Activated T-helper 1 cell treated with anti-CD3 and anti-CD28 coated beads, Interleukin-2, amount 50 U/mL, for 16 hours (primary cell): ENCODE measurements at regions not wholly inside any gene's neighbourhood (a gene's known extent, or its start where the extent isn't known, plus 50 kb on each side); places are given as distances from the start of the nearest gene placed in this dataset.

Source experiments
- DNase-seq, 2 donors: peaks; one replicate each; pipeline ENCODE4 v3.0.0-alpha.2; 2020; ENCODE audit warnings: low read depth in 1 of 2, low spot score in 1 of 2

GRCh38 chr13:21757763-21758162, 86.9 kb downstream of the FGF9 start:
- DNase-seq, result no peak

DNA sequence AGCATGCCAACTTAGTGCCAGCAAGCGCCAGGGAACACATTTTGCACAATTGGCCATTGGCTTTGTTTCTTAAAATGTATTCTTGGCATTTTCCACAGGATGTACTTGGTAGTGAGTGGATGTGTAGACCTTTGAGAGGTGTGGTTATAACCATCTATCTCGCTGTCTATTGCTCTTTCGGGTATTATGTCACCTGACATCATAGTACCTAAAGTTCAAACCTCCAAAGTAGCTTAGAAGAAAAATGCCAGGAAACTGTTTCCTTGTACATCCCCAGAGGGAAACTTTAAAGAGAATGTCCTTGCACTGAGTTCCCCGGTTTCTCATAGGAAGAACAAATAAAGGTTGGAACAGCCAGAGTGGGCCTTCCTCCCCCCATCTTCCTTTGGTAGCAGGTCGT, 87.6 kb downstream of the FGF9 start:
- no peak for DNase-seq

GRCh38 chr13:21759463-21759862, 88.6 kb downstream of the FGF9 start:
- no peak for DNase-seq

- DNase-seq, result no peak
These were observed 89.0 kb downstream of the FGF9 start for GRCh38 chr13:21759911-21760310.

GRCh38 chr13:21761770-21762169, 90.9 kb downstream of the FGF9 start:
- no peak for DNase-seq

DNA sequence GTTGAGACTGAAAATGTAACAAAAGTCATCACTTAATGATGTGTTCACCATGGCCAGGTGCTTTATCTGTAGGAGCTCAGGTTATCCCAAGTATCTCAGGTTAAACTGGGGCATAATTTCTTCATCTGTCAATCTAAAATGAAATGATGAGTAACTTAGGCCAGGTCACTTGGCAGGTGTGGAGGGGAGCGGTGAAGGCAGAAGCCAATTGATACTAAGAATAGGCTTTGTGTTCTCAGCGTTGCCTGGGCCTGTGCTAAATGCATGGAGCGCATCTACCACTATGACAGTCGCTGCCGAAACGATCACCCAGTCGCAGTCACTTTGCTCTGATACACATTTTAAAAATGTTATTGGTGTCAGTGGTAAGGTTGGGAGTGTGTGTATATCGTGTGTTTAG, 91.6 kb downstream of the FGF9 start:
- DNase-seq, result no peak

DNA sequence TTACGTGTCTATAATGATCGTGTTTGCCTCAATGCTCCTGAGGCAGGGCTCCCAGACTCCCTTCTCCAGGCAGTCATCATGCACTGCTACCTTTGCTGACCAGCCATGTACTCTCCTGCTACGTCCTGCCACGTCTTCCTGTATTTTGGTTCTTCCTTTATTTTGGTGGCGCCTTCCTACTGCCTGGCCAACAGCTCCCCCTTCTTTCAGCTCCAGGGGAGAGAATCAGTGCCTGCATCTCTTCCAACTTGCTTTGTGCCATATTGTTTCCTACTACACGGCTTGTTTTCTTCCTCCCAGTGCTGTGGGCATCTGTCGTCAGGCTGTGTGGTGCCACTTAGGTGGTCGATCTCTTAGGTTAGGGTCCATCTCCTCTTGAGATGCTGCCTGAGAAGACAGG, 96.2 kb downstream of the FGF9 start:
- no peak for DNase-seq

GRCh38 chr13:21771075-21771474, 100.2 kb downstream of the FGF9 start:
- no peak for DNase-seq

GRCh38 chr13:21777166-21777565, 106.3 kb downstream of the FGF9 start:
- no peak for DNase-seq

- DNase-seq, result no peak
These were observed 106.9 kb downstream of the FGF9 start for GRCh38 chr13:21777813-21778212.

GRCh38 chr13:21782736-21783135, 111.9 kb downstream of the FGF9 start:
- DNase-seq, result no peak

DNA sequence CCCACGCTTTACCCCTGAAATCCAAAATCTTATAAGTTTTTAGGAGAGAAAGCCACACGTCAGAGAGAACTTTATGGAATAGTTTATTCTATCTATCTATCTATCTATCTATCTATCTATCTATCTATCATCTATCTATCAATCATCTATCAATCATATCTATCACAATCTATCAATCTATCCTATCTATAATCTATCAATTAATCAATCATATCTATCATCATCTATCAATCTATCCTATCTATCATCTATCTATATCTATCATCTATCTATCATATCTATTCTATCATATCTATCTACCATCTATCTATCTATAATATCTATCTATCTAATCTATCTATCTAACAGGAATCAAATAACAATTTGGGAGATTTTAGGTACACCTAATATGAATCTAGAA, 115.1 kb downstream of the FGF9 start:
- DNase-seq, result no peak

- no peak for DNase-seq
These were observed 125.2 kb downstream of the FGF9 start for GRCh38 chr13:21796066-21796465.

GRCh38 chr13:21796775-21797514, 126.1 kb downstream of the FGF9 start:
- DNase-seq, result no peak

DNA sequence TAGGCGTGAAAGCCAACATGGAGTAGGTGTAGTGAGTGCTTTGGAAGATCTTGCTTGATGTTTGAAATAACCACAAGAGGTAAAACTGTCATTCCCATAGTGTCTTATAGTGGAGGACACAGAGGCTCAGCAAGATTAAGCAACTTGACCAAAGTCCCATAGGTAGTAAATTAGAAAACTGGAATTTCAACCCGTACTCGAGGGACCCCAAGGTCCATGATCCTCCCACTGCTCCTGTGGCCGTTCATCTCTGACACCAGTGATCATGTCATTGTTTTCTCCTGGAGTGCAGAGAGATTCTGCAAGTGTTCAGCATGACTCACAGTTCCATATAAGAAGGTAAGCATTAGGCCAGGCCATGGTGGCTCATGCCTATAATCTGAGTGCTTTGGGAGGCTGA, 126.9 kb downstream of the FGF9 start:
- DNase-seq, result no peak

- no peak for DNase-seq
These were observed 127.3 kb downstream of the FGF9 start for GRCh38 chr13:21798181-21798580.

GRCh38 chr13:21799671-21800070, 128.8 kb downstream of the FGF9 start:
- no peak for DNase-seq

DNA sequence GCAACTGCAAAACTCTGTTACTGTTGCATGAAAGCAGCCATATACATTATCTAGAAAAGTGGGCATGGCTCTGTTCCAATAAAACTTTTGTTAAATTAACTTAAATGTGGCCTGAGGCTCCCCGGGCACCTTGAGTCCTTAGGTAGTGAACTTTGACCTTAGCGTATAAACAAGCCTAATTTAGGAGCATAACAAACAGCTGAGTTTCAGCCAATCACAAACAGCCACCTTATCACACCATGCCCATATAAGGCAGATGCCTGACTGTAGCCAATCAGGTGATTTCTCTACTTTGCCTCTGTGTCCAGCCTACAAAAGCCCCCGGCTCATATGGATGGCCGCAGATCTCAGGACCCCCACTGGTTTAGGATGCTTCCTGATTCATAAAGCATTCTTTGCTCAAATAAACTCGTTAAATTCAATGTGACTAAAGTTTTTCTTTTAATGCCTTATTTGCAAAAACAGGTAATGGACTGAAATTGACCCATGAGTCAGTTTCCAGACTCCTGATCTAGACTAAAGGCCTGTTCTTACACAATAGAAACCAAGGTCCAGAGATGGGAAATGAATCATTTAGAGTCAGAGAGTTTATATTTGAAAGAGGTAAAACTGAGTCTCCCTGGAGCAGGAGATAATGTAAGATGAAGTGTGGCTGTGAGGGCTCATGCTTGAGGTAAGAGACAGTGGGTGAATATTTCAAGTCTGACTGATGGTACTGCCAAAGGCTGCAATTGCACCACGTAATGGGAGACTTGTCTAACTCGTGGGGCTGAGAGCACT, 130.2 kb downstream of the FGF9 start:
- DNase-seq, result no peak

DNA sequence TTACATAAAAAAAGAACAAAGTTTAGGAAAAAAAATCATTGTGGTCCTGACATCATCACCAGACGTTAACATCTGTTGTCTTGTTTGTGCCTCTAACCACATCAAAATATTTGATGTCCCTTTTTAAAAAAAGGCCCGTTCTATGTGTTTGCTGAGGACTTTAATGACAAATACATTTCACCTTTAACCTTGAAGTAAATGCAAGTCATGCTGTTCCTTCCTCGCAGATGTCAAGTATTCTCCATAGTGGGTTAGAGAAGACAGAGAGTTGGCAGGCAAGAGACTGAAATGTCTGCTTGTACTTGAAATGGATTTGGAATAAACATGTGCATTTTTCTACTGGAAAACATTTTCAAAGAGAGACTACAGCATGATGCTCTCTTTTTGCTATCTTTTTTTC, 134.9 kb downstream of the FGF9 start:
- DNase-seq, result no peak

DNA sequence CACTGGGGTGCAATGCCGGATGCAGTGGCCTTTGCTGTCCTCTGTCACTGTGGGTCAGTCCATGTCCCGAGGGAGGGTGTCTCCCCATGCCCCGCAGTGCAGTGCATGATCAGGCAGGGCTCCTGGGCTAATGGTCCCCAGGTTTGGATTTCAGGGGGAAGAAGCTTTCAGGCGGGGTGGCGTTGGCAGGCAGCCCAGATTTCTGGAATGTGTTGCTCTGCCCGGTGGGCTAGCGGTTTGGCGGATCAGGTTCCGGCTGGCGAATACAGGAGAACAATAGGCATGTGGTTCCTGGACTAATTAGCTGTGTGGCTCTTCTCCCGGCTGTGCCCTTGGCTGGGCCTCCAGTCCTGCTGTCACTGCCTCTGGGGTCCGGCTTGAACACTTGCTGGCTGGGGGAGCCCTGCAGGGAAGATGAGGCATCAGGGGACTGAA, 141.3 kb downstream of the FGF9 start:
- no peak for DNase-seq

- DNase-seq, result no peak
These were observed 142.2 kb downstream of the FGF9 start for GRCh38 chr13:21813110-21813509.

- DNase-seq, result no peak
These were observed 143.0 kb downstream of the FGF9 start for GRCh38 chr13:21813844-21814243.

DNA sequence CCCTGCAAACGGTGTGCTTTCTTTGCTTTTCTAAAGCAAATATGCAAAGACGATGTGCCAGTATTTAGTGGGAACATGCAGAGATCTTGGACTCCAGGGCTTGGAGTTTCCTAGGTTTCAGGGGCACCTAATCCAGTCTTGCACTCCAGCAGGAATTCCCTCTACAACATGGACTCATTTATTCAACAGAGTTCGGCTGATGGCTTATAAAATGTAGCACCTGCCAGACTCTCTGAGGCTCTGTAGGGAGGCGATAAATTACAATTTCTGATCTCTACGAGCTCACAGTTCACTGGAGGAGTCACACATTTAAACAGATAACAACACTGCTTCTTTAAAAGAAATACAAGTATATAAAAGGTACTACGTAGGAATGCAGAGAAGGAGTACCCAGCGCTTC, 143.7 kb downstream of the FGF9 start:
- no peak for DNase-seq
